DMS53 (cell line): ENCODE measurements at regions not wholly inside any gene's neighbourhood (a gene's known extent, or its start where the extent isn't known, plus 50 kb on each side); places are given as distances from the start of the nearest gene placed in this dataset.

Experiments
- DNase-seq: peaks from one replicate; lab custom pipeline; 2025; lab: John Stamatoyannopoulos, UW

- no peak for DNase-seq
Measured at GRCh38 chr10:108238261-108238660, 1073.8 kb upstream of the SORCS1 start.

GRCh38 chr10:108230478-108231170, 1066.1 kb upstream of the SORCS1 start:
- DNase-seq: no peak

GRCh38 chr10:108208732-108209131, 1044.2 kb upstream of the SORCS1 start:
- DNase-seq: no peak

GRCh38 chr10:108208038-108208437, 1043.5 kb upstream of the SORCS1 start:
- DNase-seq: no peak

- DNase-seq: peak; percentile 76
Measured at GRCh38 chr10:108204528-108205305, 1040.2 kb upstream of the SORCS1 start.

GRCh38 chr10:108203905-108204527, 1039.5 kb upstream of the SORCS1 start:
- no peak for DNase-seq

- DNase-seq: peak; percentile 7
Measured at GRCh38 chr10:108187408-108188012, 1023.0 kb upstream of the SORCS1 start.

- DNase-seq: no peak
Measured at GRCh38 chr10:108184114-108184513, 1019.6 kb upstream of the SORCS1 start.

GRCh38 chr10:108180878-108181277, 1016.4 kb upstream of the SORCS1 start:
- DNase-seq: no peak

- no peak for DNase-seq
Measured at GRCh38 chr10:108169846-108170245, 1005.3 kb upstream of the SORCS1 start.

- peak; percentile 4 for DNase-seq
Measured at GRCh38 chr10:108167766-108168165, 1003.3 kb upstream of the SORCS1 start.

GRCh38 chr10:108166401-108166800, 1001.9 kb upstream of the SORCS1 start:
- DNase-seq: no peak

GRCh38 chr10:108147346-108147745, 982.8 kb upstream of the SORCS1 start:
- peak; percentile 17 for DNase-seq

- DNase-seq: no peak
Measured at GRCh38 chr10:108141064-108141463, 976.6 kb upstream of the SORCS1 start.

- DNase-seq: peak; percentile 30
Measured at GRCh38 chr10:108132303-108132702, 967.8 kb upstream of the SORCS1 start.

GRCh38 chr10:108130575-108130974, 966.1 kb upstream of the SORCS1 start:
- no peak for DNase-seq

GRCh38 chr10:108112218-108112617, 947.7 kb upstream of the SORCS1 start:
- peak; percentile 57 for DNase-seq

- no peak for DNase-seq
Measured at GRCh38 chr10:108104551-108105156, 940.1 kb upstream of the SORCS1 start.

GRCh38 chr10:108097258-108097657, 932.8 kb upstream of the SORCS1 start:
- no peak for DNase-seq

- DNase-seq: no peak
Measured at GRCh38 chr10:108095932-108096925, 931.7 kb upstream of the SORCS1 start.
